Natural killer cell (primary cell): ENCODE measurements at regions not wholly inside any gene's neighbourhood (a gene's known extent, or its start where the extent isn't known, plus 50 kb on each side); places are given as distances from the start of the nearest gene placed in this dataset.
"Not testable (repeated sequence)": the region's sequence is repeated elsewhere in the genome, so short reads cannot be mapped to it uniquely, and the experiment has no call there.

Source experiments
- ATAC-seq, 3 donors: fragments of 150-1000 bp in 2 of 3; fragments of 200-7000 bp in 1 of 3; cut with Tn5 transposase; 1 replicate in 1 of 3; 2 replicates in 2 of 3; pipeline ENCODE4 v1.10.0; 2021; ENCODE audit warnings: mild to moderate bottlenecking in 2 of 3, moderate library complexity in 2 of 3
- DNase-seq, 2 donors: peaks; one replicate each; pipeline versions ENCODE4 v3.0.0 to v3.0.0-alpha.2; 2013 to 2021; ENCODE audit warnings: mixed read lengths in 1 of 2
- H3K27ac ChIP-seq: one replicate; pipeline ENCODE4 v1.5.1; 2013; ENCODE audit warnings: mild to moderate bottlenecking, low read length
- H3K27me3 ChIP-seq: one replicate; pipeline ENCODE4 v1.6.1; 2013; ENCODE audit warnings: low read length; ENCODE audit not compliant: control insufficient read depth, insufficient read depth
- H3K36me3 ChIP-seq: one replicate; pipeline ENCODE4 v1.6.1; 2013; ENCODE audit warnings: low read length; ENCODE audit not compliant: control insufficient read depth, insufficient read depth
- H3K4me1 ChIP-seq: one replicate; pipeline ENCODE4 v1.6.1; 2013; ENCODE audit warnings: low read length; ENCODE audit not compliant: control insufficient read depth, insufficient read depth
- H3K4me3 ChIP-seq: one replicate; pipeline ENCODE4 v1.5.1; 2013; ENCODE audit warnings: low read length
- H3K9me3 ChIP-seq: one replicate; pipeline ENCODE4 v1.6.1; 2013; ENCODE audit warnings: low read length; ENCODE audit not compliant: control insufficient read depth, insufficient read depth
- H3K27ac Mint-ChIP-seq, 2 donors: one replicate each; pipeline ENCODE4 v1.8.0; 2022; ENCODE audit warnings: mild to moderate bottlenecking in 2 of 2, mixed read lengths in 2 of 2, moderate library complexity in 1 of 2
- H3K27me3 Mint-ChIP-seq, 2 donors: one replicate each; pipeline ENCODE4 v1.8.0; 2022; ENCODE audit warnings: low read depth in 2 of 2, mixed read lengths in 2 of 2
- H3K36me3 Mint-ChIP-seq: one replicate; pipeline ENCODE4 v1.8.0; 2022; ENCODE audit warnings: mixed read lengths
- H3K4me1 Mint-ChIP-seq, 2 donors: one replicate each; pipeline ENCODE4 v1.8.0; 2022; ENCODE audit warnings: mixed read lengths in 2 of 2
- H3K4me3 Mint-ChIP-seq: one replicate; pipeline ENCODE4 v1.8.0; 2022; ENCODE audit warnings: mild to moderate bottlenecking, moderate library complexity, mixed read lengths
- H3K9me3 Mint-ChIP-seq, 2 donors: one replicate each; pipeline ENCODE4 v1.8.0; 2022; ENCODE audit warnings: mixed read lengths in 2 of 2
- WGBS: methylation state at CpG from one replicate; pipeline ENCODE4 v1.1.7; 2013; ENCODE audit warnings: missing lambda C conversion rate; ENCODE audit not compliant: insufficient coverage; 5-methylcytosine and 5-hydroxymethylcytosine counted together
- intact Hi-C: fragments of 100-400 bp; cut with micrococcal nuclease; formaldehyde crosslinking; loops from one replicate; pipeline ENCODE4 v1.14.2; 2022
- TF ChIP-seq, protein P1 (sequence below): fragments of 200-600 bp; IDR thresholded peaks from one replicate; pipeline ENCODE4 v1.8.0; 2022; ENCODE audit warnings: antibody characterized with exemption

GRCh38 chrX:106286053-106286650 is 118.0 kb downstream of the PWWP3B start:
- Mint-ChIP-seq H3K9me3 (peaks cover 0 to 4% of the 10 kb centered on the region in 2 donors), H3K4me1 (no peaks in the 10 kb centered on the region), H3K27me3 (peaks cover 0 to 2% of the 10 kb centered on the region in 2 donors), H3K4me3 (no peak overlapping the region), H3K27ac (no peak overlapping the region), H3K36me3 (no peaks in the 10 kb centered on the region)
- H3K36me3 ChIP-seq = no peaks in the 10 kb centered on the region
- no peak for DNase-seq
- 50% methylated on average over 1 of the region's 1 CpG for WGBS
- H3K4me3 ChIP-seq = no peak overlapping the region
- H3K27me3 ChIP-seq = no peaks in the 10 kb centered on the region
- TF ChIP-seq, protein P1, sequence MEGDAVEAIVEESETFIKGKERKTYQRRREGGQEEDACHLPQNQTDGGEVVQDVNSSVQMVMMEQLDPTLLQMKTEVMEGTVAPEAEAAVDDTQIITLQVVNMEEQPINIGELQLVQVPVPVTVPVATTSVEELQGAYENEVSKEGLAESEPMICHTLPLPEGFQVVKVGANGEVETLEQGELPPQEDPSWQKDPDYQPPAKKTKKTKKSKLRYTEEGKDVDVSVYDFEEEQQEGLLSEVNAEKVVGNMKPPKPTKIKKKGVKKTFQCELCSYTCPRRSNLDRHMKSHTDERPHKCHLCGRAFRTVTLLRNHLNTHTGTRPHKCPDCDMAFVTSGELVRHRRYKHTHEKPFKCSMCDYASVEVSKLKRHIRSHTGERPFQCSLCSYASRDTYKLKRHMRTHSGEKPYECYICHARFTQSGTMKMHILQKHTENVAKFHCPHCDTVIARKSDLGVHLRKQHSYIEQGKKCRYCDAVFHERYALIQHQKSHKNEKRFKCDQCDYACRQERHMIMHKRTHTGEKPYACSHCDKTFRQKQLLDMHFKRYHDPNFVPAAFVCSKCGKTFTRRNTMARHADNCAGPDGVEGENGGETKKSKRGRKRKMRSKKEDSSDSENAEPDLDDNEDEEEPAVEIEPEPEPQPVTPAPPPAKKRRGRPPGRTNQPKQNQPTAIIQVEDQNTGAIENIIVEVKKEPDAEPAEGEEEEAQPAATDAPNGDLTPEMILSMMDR = no peak
- H3K9me3 ChIP-seq = no peaks in the 10 kb centered on the region
- no peak overlapping the region for H3K27ac ChIP-seq
- intact Hi-C loops = no loop called here
- ATAC-seq = no peak
- H3K4me1 ChIP-seq = no peaks in the 10 kb centered on the region

GRCh38 chrX:106290778-106291177 is 122.7 kb downstream of the PWWP3B start:
- H3K4me3 Mint-ChIP-seq, H3K27ac ChIP-seq, H3K27ac Mint-ChIP-seq, H3K36me3 Mint-ChIP-seq, H3K27me3 ChIP-seq, H3K27me3 Mint-ChIP-seq, H3K9me3 ChIP-seq, ATAC-seq, intact Hi-C loops, H3K36me3 ChIP-seq, H3K4me1 ChIP-seq, H3K9me3 Mint-ChIP-seq, DNase-seq, H3K4me1 Mint-ChIP-seq, H3K4me3 ChIP-seq: not testable (repeated sequence)
- WGBS = no CpG with 5 or more reads among the region's 5 CpGs

DNA sequence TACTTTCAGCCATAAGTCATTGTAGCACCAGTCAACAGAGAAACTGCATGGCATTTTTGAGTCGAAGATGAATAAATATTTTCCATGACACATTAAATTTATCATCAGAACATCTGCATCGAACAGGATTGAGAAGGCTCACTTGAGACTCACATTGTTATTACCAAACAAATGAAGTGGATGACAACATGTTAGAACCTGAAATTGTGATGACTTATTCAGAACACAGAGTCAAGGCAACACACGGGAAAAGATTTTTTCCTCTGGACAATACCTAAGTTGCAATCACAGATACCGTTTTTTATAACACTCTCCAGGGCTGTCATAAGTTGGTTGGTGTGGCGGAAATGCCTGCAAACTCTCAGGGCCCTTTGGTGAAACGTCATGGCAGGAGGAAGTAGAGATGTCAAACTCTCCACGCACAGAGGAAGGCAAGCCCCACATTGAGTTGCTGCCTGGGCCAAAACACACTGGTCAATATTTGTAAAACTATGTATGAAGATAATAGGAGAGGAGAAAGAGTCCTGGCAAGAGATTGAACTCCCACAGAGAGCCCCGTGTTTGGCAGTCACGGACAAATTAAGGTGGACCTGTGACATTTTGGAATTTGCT is 123.8 kb downstream of the PWWP3B start:
- H3K36me3 ChIP-seq, H3K4me1 ChIP-seq, H3K27ac Mint-ChIP-seq, H3K4me1 Mint-ChIP-seq, intact Hi-C loops, H3K27me3 Mint-ChIP-seq, H3K36me3 Mint-ChIP-seq, ATAC-seq, H3K27me3 ChIP-seq, H3K4me3 Mint-ChIP-seq, H3K9me3 ChIP-seq, DNase-seq, H3K9me3 Mint-ChIP-seq, H3K27ac ChIP-seq, H3K4me3 ChIP-seq: not testable (repeated sequence)
- WGBS = no CpG with 5 or more reads among the region's 9 CpGs

DNA sequence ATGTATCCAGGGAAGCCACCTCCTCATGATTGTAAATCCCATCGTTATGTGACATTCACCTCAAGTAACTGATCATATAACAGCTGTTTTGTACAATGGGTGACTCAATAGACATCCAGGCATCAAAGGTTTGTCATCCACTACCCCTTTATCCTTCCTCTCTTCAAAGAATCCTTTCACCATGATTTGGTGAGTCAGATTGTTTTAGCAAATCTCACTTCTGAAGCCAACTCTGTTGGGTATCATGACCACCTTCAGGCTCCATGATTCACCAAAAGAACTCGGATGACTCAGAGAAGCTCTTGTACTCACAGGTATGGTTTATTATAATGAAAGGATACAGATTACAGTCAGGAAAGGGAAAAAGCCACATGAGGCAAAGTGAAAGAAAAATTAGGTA is 132.1 kb downstream of the PWWP3B start:
- Mint-ChIP-seq H3K4me1 (no peaks in the 10 kb centered on the region), H3K36me3 (no peaks in the 10 kb centered on the region), H3K4me3 (no peak overlapping the region), H3K27me3 (no peaks in the 10 kb centered on the region), H3K9me3 (peaks cover 0 to 1% of the 10 kb centered on the region in 2 donors), H3K27ac (no peak overlapping the region)
- H3K27ac ChIP-seq = no peak overlapping the region
- TF ChIP-seq, protein P1 = no peak
- no peak overlapping the region for H3K4me3 ChIP-seq
- intact Hi-C loops = no loop called here
- H3K36me3 ChIP-seq = no peaks in the 10 kb centered on the region
- no peaks in the 10 kb centered on the region for H3K27me3 ChIP-seq
- 61% methylated on average over 2 of the region's 2 CpGs for WGBS
- H3K9me3 ChIP-seq = no peaks in the 10 kb centered on the region
- no peak for ATAC-seq
- no peak for DNase-seq
- H3K4me1 ChIP-seq = no peaks in the 10 kb centered on the region
